NCI-H524 (cell line): ENCODE measurements at regions not wholly inside any gene's neighbourhood (a gene's known extent, or its start where the extent isn't known, plus 50 kb on each side); places are given as distances from the start of the nearest gene placed in this dataset.

Experiments used
- DNase-seq, 2 experiments: peaks; one replicate each; lab custom pipeline; 2025; lab: John Stamatoyannopoulos, UW

- DNase-seq = peak in 1 of 2 experiments; percentile 49
Measured at GRCh38 chr15:69530991-69531664, 78.5 kb downstream of the RPLP1 start.

GRCh38 chr15:69531665-69532027 lies 79.0 kb downstream of the RPLP1 start:
- no peak for DNase-seq

GRCh38 chr15:69532066-69532465 lies 79.4 kb downstream of the RPLP1 start:
- peak in 1 of 2 experiments; percentile 17 for DNase-seq

GRCh38 chr15:69532856-69533255 lies 80.2 kb downstream of the RPLP1 start:
- DNase-seq = no peak

GRCh38 chr15:69533522-69533921 lies 80.9 kb downstream of the RPLP1 start:
- no peak for DNase-seq

GRCh38 chr15:69535101-69535638 lies 82.6 kb downstream of the RPLP1 start:
- no peak for DNase-seq

GRCh38 chr15:69535998-69536397 lies 83.4 kb downstream of the RPLP1 start:
- DNase-seq = peak in 1 of 2 experiments; percentile 45

- DNase-seq = peak in 1 of 2 experiments; percentile 45
Measured at GRCh38 chr15:69536726-69537512, 84.3 kb downstream of the RPLP1 start.

- peak; percentile 98 to 100 for DNase-seq
Measured at GRCh38 chr15:69537901-69538300, 85.3 kb downstream of the RPLP1 start.

GRCh38 chr15:69538379-69538778 lies 85.8 kb downstream of the RPLP1 start:
- peak; percentile 77 to 90 for DNase-seq

- no peak for DNase-seq
Measured at GRCh38 chr15:69539345-69539744, 86.7 kb downstream of the RPLP1 start.

- DNase-seq = peak; percentile 91 to 96
Measured at GRCh38 chr15:69540622-69541021, 88.0 kb downstream of the RPLP1 start.

GRCh38 chr15:69542028-69542427 lies 89.4 kb downstream of the RPLP1 start:
- DNase-seq = no peak

- peak in 1 of 2 experiments; percentile 25 for DNase-seq
Measured at GRCh38 chr15:69543681-69544364, 91.2 kb downstream of the RPLP1 start.

GRCh38 chr15:69544365-69545113 lies 91.9 kb downstream of the RPLP1 start:
- no peak for DNase-seq

GRCh38 chr15:69546182-69546581 lies 93.6 kb downstream of the RPLP1 start:
- no peak for DNase-seq

GRCh38 chr15:69548395-69549180 lies 96.0 kb downstream of the RPLP1 start:
- peak in 1 of 2 experiments; percentile 59 for DNase-seq

GRCh38 chr15:69551391-69552056 lies 98.9 kb downstream of the RPLP1 start:
- DNase-seq = no peak

GRCh38 chr15:69552057-69552815 lies 99.6 kb downstream of the RPLP1 start:
- no peak for DNase-seq

GRCh38 chr15:69553686-69554085 lies 101.1 kb downstream of the RPLP1 start:
- DNase-seq = no peak
